ENCODE measurements at regions not wholly inside any gene's neighbourhood (a gene's known extent, or its start where the extent isn't known, plus 50 kb on each side); places are given as distances from the start of the nearest gene placed in this dataset.
A peak's percentile ranks its signal among the peaks of the same experiment; 100 is the strongest.

DNA sequence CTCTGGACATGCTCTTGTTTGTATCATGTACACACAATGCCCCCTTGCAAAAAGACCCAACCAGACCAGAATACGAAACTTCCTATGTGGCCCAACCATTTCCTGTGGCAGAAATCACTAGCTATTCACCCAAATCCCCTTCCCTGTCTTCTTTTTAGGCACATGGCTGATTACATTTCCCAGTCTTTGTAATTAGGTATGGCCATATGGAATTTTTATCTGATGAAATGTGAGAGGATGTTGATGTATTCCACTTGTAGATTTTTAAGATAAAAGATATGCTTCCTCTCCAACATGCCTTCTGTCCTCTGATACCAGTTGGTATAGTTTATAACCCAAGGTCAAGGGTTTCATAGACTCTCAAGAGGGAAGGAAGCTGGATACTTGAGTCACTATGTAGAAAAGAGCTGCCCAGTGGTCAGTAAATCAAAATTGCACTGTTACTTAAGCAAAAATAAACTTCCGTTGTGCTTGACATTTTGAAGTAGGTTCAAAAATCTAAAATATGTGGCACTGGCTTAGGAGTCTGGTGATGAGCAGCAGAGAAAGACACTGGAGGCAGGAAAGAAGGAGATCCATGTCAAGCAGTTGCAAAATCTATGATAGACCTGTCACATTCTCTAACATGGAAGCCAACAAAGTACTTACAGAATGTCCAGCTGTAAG, 297.4 kb downstream of the SMAD2 start:
- 12% methylated on average over 2 of the region's 2 CpGs for WGBS (ENCODE audit: low lambda C conversion rate)
- H3K27me3 ChIP-seq (ENCODE audit: insufficient read depth) = no peaks in the 10 kb centered on the region
- no peak overlapping the region for H3K4me3 ChIP-seq (ENCODE audit: low read depth in 2 of 2, low read length in 1 of 2)
- peak; percentile 50 for DNase-seq
- no peaks in the 10 kb centered on the region for H3K9me2 ChIP-seq
- H3K36me3 ChIP-seq (replicated peaks in 1 of 2; ENCODE audit: control insufficient read depth in 1 of 2, insufficient read depth in 2 of 2, low read length in 1 of 2) = no peaks in the 10 kb centered on the region
- POLR2A ChIA-PET = no interaction called here
- no peak overlapping the region for H3K4me2 ChIP-seq
- CTCF ChIA-PET = no interaction called here
- no peaks in the 10 kb centered on the region for H3K79me2 ChIP-seq (ENCODE audit: insufficient read depth)
- no peak overlapping the region for H3K9ac ChIP-seq
- H3K27ac ChIP-seq (ENCODE audit: low read depth in 2 of 2, low read length in 1 of 2) = no peak overlapping the region; a peak in 1 of 4 replicates
- no peaks in the 10 kb centered on the region for H3F3A ChIP-seq (replicated peaks; ENCODE audit: insufficient read depth)
- no peaks in the 10 kb centered on the region for H4K20me1 ChIP-seq (ENCODE audit: insufficient read depth)
- no peaks in the 10 kb centered on the region for H3K9me3 ChIP-seq
- TF ChIP-seq YY1 (IDR thresholded peaks at IDR 0.05; ENCODE audit: low read depth) = no peak
- peak; percentile 36 for TF ChIP-seq CHD2 (IDR thresholded peaks at IDR 0.05; ENCODE audit: low read length, partially characterized antibody)
- TF ChIP-seq EP300 (IDR thresholded peaks at IDR 0.05; ENCODE audit: borderline replicate concordance in 1 of 2, low read depth in 1 of 2, low read length in 1 of 2) = peak in 1 of 2 experiments; percentile 67; a peak in 1 of 4 replicates
- TF ChIP-seq RCOR1 (IDR thresholded peaks at IDR 0.05; ENCODE audit: low read length) = peak; percentile 82; the same call in 1 of the 2 replicates
- TF ChIP-seq NFIC (IDR thresholded peaks at IDR 0.05; ENCODE audit: borderline replicate concordance) = no peak
- TF ChIP-seq GATA2 (CRISPR knock-in tag; IDR thresholded peaks at IDR 0.05) = peak; percentile 75
- TF ChIP-seq MEF2A (IDR thresholded peaks at IDR 0.05; ENCODE audit: borderline replicate concordance, low read depth) = no peak
- no peak for TF ChIP-seq RAD21 (IDR thresholded peaks at IDR 0.05; ENCODE audit: low read length)
- no peak for TF ChIP-seq EZH2phosphoT487 (IDR thresholded peaks at IDR 0.05; ENCODE audit: borderline replicate concordance, low read depth)
- TF ChIP-seq JUND (IDR thresholded peaks at IDR 0.05) = no peak
- H2AFZ ChIP-seq (ENCODE audit: low read depth) = no peak overlapping the region
- peaks cover 0 to 6% of the 10 kb centered on the region in 2 experiments; a peak in 2 of 4 replicates for H3K4me1 ChIP-seq (ENCODE audit: control insufficient read depth in 1 of 2, insufficient read depth in 2 of 2, low read depth in 1 of 2, low read length in 1 of 2)

GRCh38 chr18:47628893-47629292, 301.6 kb downstream of the SMAD2 start:
- POLR2A ChIA-PET = no interaction called here
- no peak for DNase-seq
- CTCF ChIA-PET = interaction anchor here (0.6 kb wide), 1 partner anchor 124 kb away, joined by 3 read pairs; no protein-coding TSS in a partner anchor
- H3K4me2 ChIP-seq = no peak overlapping the region
- H3K4me3 ChIP-seq (ENCODE audit: low read depth in 2 of 2, low read length in 1 of 2) = no peak overlapping the region
- H3F3A ChIP-seq (replicated peaks; ENCODE audit: insufficient read depth) = no peaks in the 10 kb centered on the region
- no peaks in the 10 kb centered on the region for H3K9me2 ChIP-seq
- no peaks in the 10 kb centered on the region for H3K79me2 ChIP-seq (ENCODE audit: insufficient read depth)
- 36% methylated on average over 5 of the region's 5 CpGs for WGBS (ENCODE audit: low lambda C conversion rate)
- no peaks in the 10 kb centered on the region for H3K27me3 ChIP-seq (ENCODE audit: insufficient read depth)
- H3K9me3 ChIP-seq = no peaks in the 10 kb centered on the region
- H4K20me1 ChIP-seq (ENCODE audit: insufficient read depth) = no peaks in the 10 kb centered on the region
- no peak overlapping the region for H3K27ac ChIP-seq (ENCODE audit: low read depth in 2 of 2, low read length in 1 of 2)
- no peaks in the 10 kb centered on the region for H3K36me3 ChIP-seq (replicated peaks in 1 of 2; ENCODE audit: control insufficient read depth in 1 of 2, insufficient read depth in 2 of 2, low read length in 1 of 2)
- TF ChIP-seq SIN3A (IDR thresholded peaks at IDR 0.05; ENCODE audit: borderline replicate concordance, low read depth, low read length) = no peak
- TF ChIP-seq TAF1 (IDR thresholded peaks at IDR 0.05; ENCODE audit: borderline replicate concordance, low read depth, low read length) = no peak
- TF ChIP-seq, protein P1, sequence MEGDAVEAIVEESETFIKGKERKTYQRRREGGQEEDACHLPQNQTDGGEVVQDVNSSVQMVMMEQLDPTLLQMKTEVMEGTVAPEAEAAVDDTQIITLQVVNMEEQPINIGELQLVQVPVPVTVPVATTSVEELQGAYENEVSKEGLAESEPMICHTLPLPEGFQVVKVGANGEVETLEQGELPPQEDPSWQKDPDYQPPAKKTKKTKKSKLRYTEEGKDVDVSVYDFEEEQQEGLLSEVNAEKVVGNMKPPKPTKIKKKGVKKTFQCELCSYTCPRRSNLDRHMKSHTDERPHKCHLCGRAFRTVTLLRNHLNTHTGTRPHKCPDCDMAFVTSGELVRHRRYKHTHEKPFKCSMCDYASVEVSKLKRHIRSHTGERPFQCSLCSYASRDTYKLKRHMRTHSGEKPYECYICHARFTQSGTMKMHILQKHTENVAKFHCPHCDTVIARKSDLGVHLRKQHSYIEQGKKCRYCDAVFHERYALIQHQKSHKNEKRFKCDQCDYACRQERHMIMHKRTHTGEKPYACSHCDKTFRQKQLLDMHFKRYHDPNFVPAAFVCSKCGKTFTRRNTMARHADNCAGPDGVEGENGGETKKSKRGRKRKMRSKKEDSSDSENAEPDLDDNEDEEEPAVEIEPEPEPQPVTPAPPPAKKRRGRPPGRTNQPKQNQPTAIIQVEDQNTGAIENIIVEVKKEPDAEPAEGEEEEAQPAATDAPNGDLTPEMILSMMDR (IDR thresholded peaks at IDR 0.05) = no peak
- TF ChIP-seq, protein P2, sequence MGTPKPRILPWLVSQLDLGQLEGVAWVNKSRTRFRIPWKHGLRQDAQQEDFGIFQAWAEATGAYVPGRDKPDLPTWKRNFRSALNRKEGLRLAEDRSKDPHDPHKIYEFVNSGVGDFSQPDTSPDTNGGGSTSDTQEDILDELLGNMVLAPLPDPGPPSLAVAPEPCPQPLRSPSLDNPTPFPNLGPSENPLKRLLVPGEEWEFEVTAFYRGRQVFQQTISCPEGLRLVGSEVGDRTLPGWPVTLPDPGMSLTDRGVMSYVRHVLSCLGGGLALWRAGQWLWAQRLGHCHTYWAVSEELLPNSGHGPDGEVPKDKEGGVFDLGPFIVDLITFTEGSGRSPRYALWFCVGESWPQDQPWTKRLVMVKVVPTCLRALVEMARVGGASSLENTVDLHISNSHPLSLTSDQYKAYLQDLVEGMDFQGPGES (IDR thresholded peaks at IDR 0.05; ENCODE audit: low read depth, low read length) = no peak
- no peak for TF ChIP-seq YY1 (IDR thresholded peaks at IDR 0.05; ENCODE audit: low read depth)
- no peak for TF ChIP-seq EZH2phosphoT487 (IDR thresholded peaks at IDR 0.05; ENCODE audit: borderline replicate concordance, low read depth)
- TF ChIP-seq MEF2A (IDR thresholded peaks at IDR 0.05; ENCODE audit: borderline replicate concordance, low read depth) = no peak
- no peak for TF ChIP-seq NRF1 (IDR thresholded peaks at IDR 0.05; ENCODE audit: low read depth, low read length)
- no peak for TF ChIP-seq RXRA (IDR thresholded peaks at IDR 0.05; ENCODE audit: borderline replicate concordance, low read depth)
- TF ChIP-seq NFIC (IDR thresholded peaks at IDR 0.05; ENCODE audit: borderline replicate concordance) = no peak
- TF ChIP-seq RAD21 (IDR thresholded peaks at IDR 0.05; ENCODE audit: low read length) = no peak
- no peak for TF ChIP-seq FOXM1 (IDR thresholded peaks at IDR 0.05; ENCODE audit: low read depth)
- no peak for TF ChIP-seq FOXJ3 (CRISPR knock-in tag; IDR thresholded peaks at IDR 0.05)
- TF ChIP-seq ELF1 (IDR thresholded peaks at IDR 0.05) = no peak
- no peak for TF ChIP-seq TCF12 (IDR thresholded peaks at IDR 0.05)
- TF ChIP-seq RCOR1 (IDR thresholded peaks at IDR 0.05; ENCODE audit: low read length) = no peak
- TF ChIP-seq USF2 (IDR thresholded peaks at IDR 0.05; ENCODE audit: borderline replicate concordance, low read depth, low read length) = no peak
- TF ChIP-seq EP300 (IDR thresholded peaks at IDR 0.05; ENCODE audit: borderline replicate concordance in 1 of 2, low read depth in 1 of 2, low read length in 1 of 2) = no peak
- H2AFZ ChIP-seq (ENCODE audit: low read depth) = no peak overlapping the region
- H3K4me1 ChIP-seq (ENCODE audit: control insufficient read depth in 1 of 2, insufficient read depth in 2 of 2, low read depth in 1 of 2, low read length in 1 of 2) = peaks cover 0 to 6% of the 10 kb centered on the region in 2 experiments; a peak in 2 of 4 replicates
- H3K9ac ChIP-seq = no peak overlapping the region

Measured in SK-N-SH (cell line).